Natural killer cell (primary cell): ENCODE measurements at regions not wholly inside any gene's neighbourhood (a gene's known extent, or its start where the extent isn't known, plus 50 kb on each side); places are given as distances from the start of the nearest gene placed in this dataset.

Experiments used
- ATAC-seq, 3 donors: fragments of 150-1000 bp in 2 of 3; fragments of 200-7000 bp in 1 of 3; cut with Tn5 transposase; 1 replicate in 1 of 3; 2 replicates in 2 of 3; pipeline ENCODE4 v1.10.0; 2021; ENCODE audit warnings: mild to moderate bottlenecking in 2 of 3, moderate library complexity in 2 of 3
- DNase-seq, 2 donors: peaks; one replicate each; pipeline versions ENCODE4 v3.0.0 to v3.0.0-alpha.2; 2013 to 2021; ENCODE audit warnings: mixed read lengths in 1 of 2
- H3K27ac ChIP-seq: one replicate; pipeline ENCODE4 v1.5.1; 2013; ENCODE audit warnings: mild to moderate bottlenecking, low read length
- H3K27me3 ChIP-seq: one replicate; pipeline ENCODE4 v1.6.1; 2013; ENCODE audit warnings: low read length; ENCODE audit not compliant: control insufficient read depth, insufficient read depth
- H3K36me3 ChIP-seq: one replicate; pipeline ENCODE4 v1.6.1; 2013; ENCODE audit warnings: low read length; ENCODE audit not compliant: control insufficient read depth, insufficient read depth
- H3K4me1 ChIP-seq: one replicate; pipeline ENCODE4 v1.6.1; 2013; ENCODE audit warnings: low read length; ENCODE audit not compliant: control insufficient read depth, insufficient read depth
- H3K4me3 ChIP-seq: one replicate; pipeline ENCODE4 v1.5.1; 2013; ENCODE audit warnings: low read length
- H3K9me3 ChIP-seq: one replicate; pipeline ENCODE4 v1.6.1; 2013; ENCODE audit warnings: low read length; ENCODE audit not compliant: control insufficient read depth, insufficient read depth
- H3K27ac Mint-ChIP-seq, 2 donors: one replicate each; pipeline ENCODE4 v1.8.0; 2022; ENCODE audit warnings: mild to moderate bottlenecking in 2 of 2, mixed read lengths in 2 of 2, moderate library complexity in 1 of 2
- H3K27me3 Mint-ChIP-seq, 2 donors: one replicate each; pipeline ENCODE4 v1.8.0; 2022; ENCODE audit warnings: low read depth in 2 of 2, mixed read lengths in 2 of 2
- H3K36me3 Mint-ChIP-seq: one replicate; pipeline ENCODE4 v1.8.0; 2022; ENCODE audit warnings: mixed read lengths
- H3K4me1 Mint-ChIP-seq, 2 donors: one replicate each; pipeline ENCODE4 v1.8.0; 2022; ENCODE audit warnings: mixed read lengths in 2 of 2
- H3K4me3 Mint-ChIP-seq: one replicate; pipeline ENCODE4 v1.8.0; 2022; ENCODE audit warnings: mild to moderate bottlenecking, moderate library complexity, mixed read lengths
- H3K9me3 Mint-ChIP-seq, 2 donors: one replicate each; pipeline ENCODE4 v1.8.0; 2022; ENCODE audit warnings: mixed read lengths in 2 of 2
- WGBS: methylation state at CpG from one replicate; pipeline ENCODE4 v1.1.7; 2013; ENCODE audit warnings: missing lambda C conversion rate; ENCODE audit not compliant: insufficient coverage; 5-methylcytosine and 5-hydroxymethylcytosine counted together
- intact Hi-C: fragments of 100-400 bp; cut with micrococcal nuclease; formaldehyde crosslinking; loops from one replicate; pipeline ENCODE4 v1.14.2; 2022
- TF ChIP-seq, protein P1 (sequence below): fragments of 200-600 bp; IDR thresholded peaks from one replicate; pipeline ENCODE4 v1.8.0; 2022; ENCODE audit warnings: antibody characterized with exemption

DNA sequence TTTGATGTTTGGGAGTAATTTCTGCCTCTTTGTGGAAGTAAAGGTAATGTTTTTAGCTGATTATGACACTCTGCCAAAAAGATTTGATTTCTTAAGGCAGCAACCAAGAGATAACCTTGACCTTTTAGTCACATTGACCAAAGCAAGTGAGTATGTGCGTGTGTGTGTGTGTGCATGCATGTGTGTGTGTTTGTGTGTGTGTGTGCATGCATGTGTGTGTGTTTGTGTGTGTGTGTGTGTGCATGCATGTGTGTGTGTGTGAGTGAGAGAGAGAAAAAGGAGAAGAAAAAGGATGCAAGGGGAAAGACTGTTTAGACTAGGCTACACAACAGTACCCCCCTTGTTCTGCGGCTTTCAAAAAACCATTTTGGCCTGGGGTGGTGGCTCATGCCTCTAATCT lies 88.1 kb upstream of the NPVF start:
- ATAC-seq (no peak), DNase-seq (no peak)
- Mint-ChIP-seq H3K36me3 (no peaks in the 10 kb centered on the region), H3K4me3 (no peak overlapping the region), H3K9me3 (no peaks in the 10 kb centered on the region), H3K27ac (no peak overlapping the region), H3K27me3 (peaks cover 15 to 17% of the 10 kb centered on the region in 2 donors), H3K4me1 (no peaks in the 10 kb centered on the region)
- TF ChIP-seq, protein P1, sequence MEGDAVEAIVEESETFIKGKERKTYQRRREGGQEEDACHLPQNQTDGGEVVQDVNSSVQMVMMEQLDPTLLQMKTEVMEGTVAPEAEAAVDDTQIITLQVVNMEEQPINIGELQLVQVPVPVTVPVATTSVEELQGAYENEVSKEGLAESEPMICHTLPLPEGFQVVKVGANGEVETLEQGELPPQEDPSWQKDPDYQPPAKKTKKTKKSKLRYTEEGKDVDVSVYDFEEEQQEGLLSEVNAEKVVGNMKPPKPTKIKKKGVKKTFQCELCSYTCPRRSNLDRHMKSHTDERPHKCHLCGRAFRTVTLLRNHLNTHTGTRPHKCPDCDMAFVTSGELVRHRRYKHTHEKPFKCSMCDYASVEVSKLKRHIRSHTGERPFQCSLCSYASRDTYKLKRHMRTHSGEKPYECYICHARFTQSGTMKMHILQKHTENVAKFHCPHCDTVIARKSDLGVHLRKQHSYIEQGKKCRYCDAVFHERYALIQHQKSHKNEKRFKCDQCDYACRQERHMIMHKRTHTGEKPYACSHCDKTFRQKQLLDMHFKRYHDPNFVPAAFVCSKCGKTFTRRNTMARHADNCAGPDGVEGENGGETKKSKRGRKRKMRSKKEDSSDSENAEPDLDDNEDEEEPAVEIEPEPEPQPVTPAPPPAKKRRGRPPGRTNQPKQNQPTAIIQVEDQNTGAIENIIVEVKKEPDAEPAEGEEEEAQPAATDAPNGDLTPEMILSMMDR, result no peak
- no peaks in the 10 kb centered on the region for H3K4me1 ChIP-seq
- no peaks in the 10 kb centered on the region for H3K9me3 ChIP-seq
- H3K36me3 ChIP-seq, result no peaks in the 10 kb centered on the region
- no peak overlapping the region for H3K27ac ChIP-seq
- H3K27me3 ChIP-seq, result no peaks in the 10 kb centered on the region
- H3K4me3 ChIP-seq, result no peak overlapping the region
- WGBS, result 100% methylated on average over 2 of the region's 2 CpGs
- intact Hi-C loops, result no loop called here

DNA sequence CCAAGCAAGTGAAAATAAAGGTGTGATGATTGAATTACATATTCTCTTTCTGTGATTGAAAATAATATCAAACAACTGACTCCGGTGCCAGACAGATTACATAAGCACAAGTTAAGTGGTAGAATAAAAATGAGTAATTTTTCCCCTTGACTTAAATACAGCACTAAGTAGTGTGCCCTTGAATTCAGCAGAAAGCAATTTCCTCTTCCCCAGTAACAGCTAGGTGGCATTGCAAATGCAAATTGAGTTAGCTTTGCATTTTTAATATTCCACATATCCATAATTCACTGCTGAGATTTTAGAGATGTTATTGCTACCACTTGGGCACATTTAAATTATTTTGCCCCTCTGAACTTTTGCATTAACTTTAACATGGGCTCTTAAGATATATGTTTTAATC lies 89.8 kb upstream of the NPVF start:
- Histone ChIP-seq H3K9me3 (no peaks in the 10 kb centered on the region), H3K27me3 (no peaks in the 10 kb centered on the region), H3K27ac (no peak overlapping the region), H3K36me3 (no peaks in the 10 kb centered on the region), H3K4me1 (no peaks in the 10 kb centered on the region), H3K4me3 (no peak overlapping the region)
- intact Hi-C loops, result no loop called here
- DNase-seq, result no peak
- no peaks in the 10 kb centered on the region for H3K9me3 Mint-ChIP-seq
- ATAC-seq, result no peak
- no peak overlapping the region for H3K4me3 Mint-ChIP-seq
- no CpG with 5 or more reads among the region's 1 CpG for WGBS
- TF ChIP-seq, protein P1, result no peak
- H3K27ac Mint-ChIP-seq, result no peak overlapping the region
- no peaks in the 10 kb centered on the region for H3K36me3 Mint-ChIP-seq
- no peaks in the 10 kb centered on the region for H3K4me1 Mint-ChIP-seq
- peaks cover 8 to 16% of the 10 kb centered on the region in 2 donors for H3K27me3 Mint-ChIP-seq

GRCh38 chr7:25319707-25320106 lies 91.4 kb upstream of the NPVF start:
- H3K4me1 Mint-ChIP-seq, result no peaks in the 10 kb centered on the region
- Histone ChIP-seq H3K36me3 (no peaks in the 10 kb centered on the region), H3K9me3 (no peaks in the 10 kb centered on the region), H3K27me3 (no peaks in the 10 kb centered on the region), H3K4me3 (no peak overlapping the region), H3K27ac (no peak overlapping the region), H3K4me1 (no peaks in the 10 kb centered on the region)
- H3K9me3 Mint-ChIP-seq, result no peaks in the 10 kb centered on the region
- H3K27ac Mint-ChIP-seq, result no peak overlapping the region
- no peaks in the 10 kb centered on the region for H3K36me3 Mint-ChIP-seq
- H3K27me3 Mint-ChIP-seq, result peaks cover 8 to 17% of the 10 kb centered on the region in 2 donors
- 17% methylated on average over 1 of the region's 1 CpG for WGBS
- no peak for ATAC-seq
- TF ChIP-seq, protein P1, result no peak
- DNase-seq, result no peak
- H3K4me3 Mint-ChIP-seq, result no peak overlapping the region
- intact Hi-C loops, result no loop called here

- DNase-seq, result no peak
- intact Hi-C loops, result no loop called here
- TF ChIP-seq, protein P1, result no peak
- Histone ChIP-seq H3K4me1 (no peaks in the 10 kb centered on the region), H3K27me3 (no peaks in the 10 kb centered on the region), H3K4me3 (no peak overlapping the region), H3K9me3 (no peaks in the 10 kb centered on the region), H3K27ac (no peak overlapping the region), H3K36me3 (no peaks in the 10 kb centered on the region)
- no peak for ATAC-seq
- WGBS, result 88% methylated on average over 1 of the region's 2 CpGs
- Mint-ChIP-seq H3K27me3 (peaks cover 8 to 17% of the 10 kb centered on the region in 2 donors), H3K27ac (no peak overlapping the region), H3K4me1 (no peaks in the 10 kb centered on the region), H3K9me3 (no peaks in the 10 kb centered on the region), H3K4me3 (no peak overlapping the region), H3K36me3 (no peaks in the 10 kb centered on the region)
Observed at GRCh38 chr7:25320791-25321190, 92.5 kb upstream of the NPVF start.
